ENCODE measurements at regions not wholly inside any gene's neighbourhood (a gene's known extent, or its start where the extent isn't known, plus 50 kb on each side); places are given as distances from the start of the nearest gene placed in this dataset.

DNA sequence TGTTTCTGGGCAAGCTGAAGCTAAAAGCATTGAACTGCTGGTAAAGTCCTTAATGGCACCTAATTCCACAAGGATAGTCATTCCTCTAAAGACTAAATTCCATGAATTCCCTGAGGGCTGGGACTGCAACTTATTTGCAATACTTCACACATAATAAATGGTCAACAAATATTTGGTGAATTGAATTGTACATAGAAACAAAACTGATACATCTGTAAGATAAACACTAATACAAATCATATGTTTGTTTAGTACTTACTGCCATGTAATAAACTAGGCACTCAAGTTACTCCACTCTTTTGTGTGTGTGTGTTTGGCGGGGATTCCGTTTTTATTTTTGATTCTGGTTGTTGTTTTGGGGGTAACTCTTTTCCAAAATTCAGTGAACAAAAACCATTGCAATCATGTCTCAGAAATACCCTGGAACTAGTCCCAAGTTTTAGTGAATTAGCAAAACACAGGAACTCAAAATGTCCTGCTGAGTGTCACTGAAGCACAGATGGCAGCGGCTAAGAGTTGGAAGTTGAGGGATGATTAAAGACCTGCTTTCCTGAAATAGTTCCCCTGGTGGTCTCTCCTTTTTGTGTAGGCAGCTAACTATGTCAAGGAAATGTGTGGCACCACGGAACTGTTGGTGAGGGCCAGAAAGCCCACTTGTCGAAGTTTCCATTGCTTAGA lies 74.8 kb upstream of the SNRPB2 start:
- TF ChIP-seq CTCF (IDR thresholded peaks at IDR 0.05) = no peak
- H3K27me3 Mint-ChIP-seq (ENCODE audit: low read depth) = peaks cover 8% of the 10 kb centered on the region
- DNase-seq (ENCODE audit: low spot score) = no peak
- no peak overlapping the region for H3K27ac Mint-ChIP-seq (ENCODE audit: unreplicated experiment)
- no peak overlapping the region for H3K4me3 Mint-ChIP-seq (ENCODE audit: unreplicated experiment)
- H3K4me1 Mint-ChIP-seq (ENCODE audit: low read depth) = no peaks in the 10 kb centered on the region
- peaks cover 10% of the 10 kb centered on the region for H3K9me3 Mint-ChIP-seq (ENCODE audit: low read depth)
- no peaks in the 10 kb centered on the region for H3K36me3 Mint-ChIP-seq (ENCODE audit: low read depth)

- no peak for TF ChIP-seq CTCF (IDR thresholded peaks at IDR 0.05)
- H3K27me3 Mint-ChIP-seq (ENCODE audit: low read depth) = peaks cover 8% of the 10 kb centered on the region
- no peak overlapping the region for H3K27ac Mint-ChIP-seq (ENCODE audit: unreplicated experiment)
- no peaks in the 10 kb centered on the region for H3K36me3 Mint-ChIP-seq (ENCODE audit: low read depth)
- no peaks in the 10 kb centered on the region for H3K4me1 Mint-ChIP-seq (ENCODE audit: low read depth)
- DNase-seq (ENCODE audit: low spot score) = no peak
- H3K4me3 Mint-ChIP-seq (ENCODE audit: unreplicated experiment) = no peak overlapping the region
- peaks cover 10% of the 10 kb centered on the region for H3K9me3 Mint-ChIP-seq (ENCODE audit: low read depth)
These were observed 76.6 kb upstream of the SNRPB2 start for GRCh38 chr20:16653266-16653665.

GRCh38 chr20:16647875-16648597 lies 74.8 kb upstream of the KIF16B start:
- DNase-seq (ENCODE audit: low spot score) = no peak
- Mint-ChIP-seq H3K4me1 (ENCODE audit: low read depth) (no peaks in the 10 kb centered on the region), H3K27me3 (ENCODE audit: low read depth) (peaks cover 9% of the 10 kb centered on the region), H3K36me3 (ENCODE audit: low read depth) (no peaks in the 10 kb centered on the region), H3K4me3 (ENCODE audit: unreplicated experiment) (no peak overlapping the region), H3K27ac (ENCODE audit: unreplicated experiment) (no peak overlapping the region), H3K9me3 (ENCODE audit: low read depth) (peaks cover 5% of the 10 kb centered on the region)
- no peak for TF ChIP-seq CTCF (IDR thresholded peaks at IDR 0.05)

DNA sequence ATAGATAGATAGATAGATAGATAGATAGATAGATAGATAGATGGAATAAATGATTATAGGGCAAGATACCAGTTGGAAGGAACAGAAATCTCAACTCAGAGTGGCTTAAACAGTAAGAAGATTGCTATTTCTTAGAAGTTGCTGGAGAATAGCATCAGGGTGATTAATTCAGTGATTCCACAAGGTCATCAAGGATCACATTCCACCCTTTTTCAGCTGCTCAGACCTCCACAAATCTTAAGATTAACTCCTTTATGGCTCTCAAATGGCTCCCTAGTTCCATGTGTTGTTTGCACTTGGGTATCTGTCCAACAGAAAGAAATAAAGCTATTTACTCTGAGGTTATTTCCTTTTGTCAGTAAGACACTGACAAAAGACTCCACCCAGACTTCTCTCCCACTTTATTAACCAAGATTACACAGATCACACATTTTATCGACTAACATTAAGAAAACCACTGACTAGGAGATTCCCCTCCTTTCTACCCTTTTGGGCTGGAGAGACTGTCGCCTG lies 68.3 kb upstream of the KIF16B start:
- no peak overlapping the region for H3K4me3 Mint-ChIP-seq (ENCODE audit: unreplicated experiment)
- no peaks in the 10 kb centered on the region for H3K36me3 Mint-ChIP-seq (ENCODE audit: low read depth)
- TF ChIP-seq CTCF (IDR thresholded peaks at IDR 0.05) = no peak
- no peak overlapping the region for H3K27ac Mint-ChIP-seq (ENCODE audit: unreplicated experiment)
- no peaks in the 10 kb centered on the region for H3K4me1 Mint-ChIP-seq (ENCODE audit: low read depth)
- peaks cover 5% of the 10 kb centered on the region for H3K9me3 Mint-ChIP-seq (ENCODE audit: low read depth)
- no peak for DNase-seq (ENCODE audit: low spot score)
- H3K27me3 Mint-ChIP-seq (ENCODE audit: low read depth) = peaks cover 7% of the 10 kb centered on the region

- H3K9me3 Mint-ChIP-seq (ENCODE audit: low read depth) = no peaks in the 10 kb centered on the region
- no peaks in the 10 kb centered on the region for H3K36me3 Mint-ChIP-seq (ENCODE audit: low read depth)
- H3K4me3 Mint-ChIP-seq (ENCODE audit: unreplicated experiment) = no peak overlapping the region
- H3K27me3 Mint-ChIP-seq (ENCODE audit: low read depth) = peaks cover 3% of the 10 kb centered on the region
- DNase-seq (ENCODE audit: low spot score) = no peak
- no peaks in the 10 kb centered on the region for H3K4me1 Mint-ChIP-seq (ENCODE audit: low read depth)
- no peak for TF ChIP-seq CTCF (IDR thresholded peaks at IDR 0.05)
- H3K27ac Mint-ChIP-seq (ENCODE audit: unreplicated experiment) = no peak overlapping the region
These were observed 66.0 kb upstream of the KIF16B start for GRCh38 chr20:16639027-16639941.
